ENCODE measurements at regions not wholly inside any gene's neighbourhood (a gene's known extent, or its start where the extent isn't known, plus 50 kb on each side); places are given as distances from the start of the nearest gene placed in this dataset.

- TF ChIP-seq, protein P1, sequence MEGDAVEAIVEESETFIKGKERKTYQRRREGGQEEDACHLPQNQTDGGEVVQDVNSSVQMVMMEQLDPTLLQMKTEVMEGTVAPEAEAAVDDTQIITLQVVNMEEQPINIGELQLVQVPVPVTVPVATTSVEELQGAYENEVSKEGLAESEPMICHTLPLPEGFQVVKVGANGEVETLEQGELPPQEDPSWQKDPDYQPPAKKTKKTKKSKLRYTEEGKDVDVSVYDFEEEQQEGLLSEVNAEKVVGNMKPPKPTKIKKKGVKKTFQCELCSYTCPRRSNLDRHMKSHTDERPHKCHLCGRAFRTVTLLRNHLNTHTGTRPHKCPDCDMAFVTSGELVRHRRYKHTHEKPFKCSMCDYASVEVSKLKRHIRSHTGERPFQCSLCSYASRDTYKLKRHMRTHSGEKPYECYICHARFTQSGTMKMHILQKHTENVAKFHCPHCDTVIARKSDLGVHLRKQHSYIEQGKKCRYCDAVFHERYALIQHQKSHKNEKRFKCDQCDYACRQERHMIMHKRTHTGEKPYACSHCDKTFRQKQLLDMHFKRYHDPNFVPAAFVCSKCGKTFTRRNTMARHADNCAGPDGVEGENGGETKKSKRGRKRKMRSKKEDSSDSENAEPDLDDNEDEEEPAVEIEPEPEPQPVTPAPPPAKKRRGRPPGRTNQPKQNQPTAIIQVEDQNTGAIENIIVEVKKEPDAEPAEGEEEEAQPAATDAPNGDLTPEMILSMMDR (IDR thresholded peaks at IDR 0.05) = no peak
- no peak for TF ChIP-seq POLR2AphosphoS5 (IDR thresholded peaks at IDR 0.05)
Observed at GRCh38 chr13:61600360-61601033, 184.8 kb upstream of the PCDH20 start.

Measured in gastroesophageal sphincter (tissue), 3 donors.